ENCODE measurements at regions not wholly inside any gene's neighbourhood (a gene's known extent, or its start where the extent isn't known, plus 50 kb on each side); places are given as distances from the start of the nearest gene placed in this dataset.
"Not testable (repeated sequence)": the region's sequence is repeated elsewhere in the genome, so short reads cannot be mapped to it uniquely, and the experiment has no call there.

DNA sequence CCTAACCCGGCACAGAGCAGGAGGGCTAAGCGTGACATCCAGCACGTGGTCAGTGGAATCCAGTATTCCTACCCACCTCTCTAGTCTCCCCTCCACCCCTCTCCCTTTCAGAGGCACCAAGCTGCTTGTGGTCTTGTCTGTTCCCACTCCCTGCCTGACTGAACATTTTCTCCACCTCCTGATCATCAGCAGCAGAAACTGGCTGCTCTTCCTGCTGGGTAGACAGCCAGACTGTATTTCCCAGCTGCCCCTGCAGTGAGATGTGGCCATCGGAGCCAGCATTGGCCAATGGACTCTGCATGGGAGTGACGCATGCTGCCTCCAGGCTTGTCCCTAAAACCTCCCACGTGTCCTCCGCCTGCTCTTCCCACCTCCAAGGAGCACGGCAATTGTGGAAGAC, 143.8 kb downstream of the OR4F15 start:
- peak; percentile 39 for DNase-seq (ENCODE audit: low read depth, low spot score)

DNA sequence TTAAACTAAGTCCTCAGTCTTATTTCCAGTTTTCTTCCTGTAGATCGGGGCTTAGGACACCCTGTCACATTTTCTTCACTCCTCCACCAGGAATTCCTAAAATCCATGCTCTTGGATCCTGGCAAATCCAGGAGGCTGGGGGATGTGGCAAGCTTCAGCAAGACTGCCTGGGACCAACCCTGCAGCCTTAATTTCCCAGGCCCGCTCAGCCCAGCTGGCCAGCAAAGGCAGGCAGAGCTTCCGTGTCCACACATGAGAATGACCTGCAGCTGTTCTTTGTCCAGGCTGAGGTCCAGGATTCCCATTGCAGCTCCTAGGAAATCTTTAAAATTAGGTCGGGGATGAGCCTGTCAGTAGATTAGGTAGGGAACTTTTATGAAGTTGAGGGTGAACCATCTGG, 146.7 kb downstream of the OR4F15 start:
- POLR2A ChIA-PET; H3K4me3 ChIP-seq (ENCODE audit: low read depth, low read length); H3K9me3 ChIP-seq (ENCODE audit: control insufficient read depth, insufficient read depth, low read length); H3K27me3 ChIP-seq (ENCODE audit: control insufficient read depth, insufficient read depth, low read length); CTCF ChIA-PET: not testable (repeated sequence)
- peak overlapping the region; percentile 33 for H3K27ac ChIP-seq (ENCODE audit: low read depth, low read length)
- DNase-seq (ENCODE audit: low read depth, low spot score) = peak; percentile 26

More for the DNA sequence above, 143.8 kb downstream of the OR4F15 start:
- CTCF ChIA-PET; POLR2A ChIA-PET; H3K27me3 ChIP-seq (ENCODE audit: control insufficient read depth, insufficient read depth, low read length); H3K4me3 ChIP-seq (ENCODE audit: low read depth, low read length); H3K9me3 ChIP-seq (ENCODE audit: control insufficient read depth, insufficient read depth, low read length): not testable (repeated sequence)
- peak overlapping the region; percentile 68 for H3K27ac ChIP-seq (ENCODE audit: low read depth, low read length)

- H3K9me3 ChIP-seq (ENCODE audit: control insufficient read depth, insufficient read depth, low read length); POLR2A ChIA-PET; H3K4me3 ChIP-seq (ENCODE audit: low read depth, low read length); DNase-seq (ENCODE audit: low read depth, low spot score); CTCF ChIA-PET; H3K27me3 ChIP-seq (ENCODE audit: control insufficient read depth, insufficient read depth, low read length); H3K27ac ChIP-seq (ENCODE audit: low read depth, low read length): not testable (repeated sequence)
Measured at GRCh38 chr15:101961263-101961662, 149.3 kb downstream of the OR4F15 start.

- H3K27me3 ChIP-seq (ENCODE audit: control insufficient read depth, insufficient read depth, low read length); DNase-seq (ENCODE audit: low read depth, low spot score); H3K4me3 ChIP-seq (ENCODE audit: low read depth, low read length); H3K9me3 ChIP-seq (ENCODE audit: control insufficient read depth, insufficient read depth, low read length); POLR2A ChIA-PET; CTCF ChIA-PET; H3K27ac ChIP-seq (ENCODE audit: low read depth, low read length): not testable (repeated sequence)
Measured at GRCh38 chr15:101961765-101962164, 149.8 kb downstream of the OR4F15 start.

GRCh38 chr15:101963687-101964086, 151.7 kb downstream of the OR4F15 start:
- POLR2A ChIA-PET; H3K27me3 ChIP-seq (ENCODE audit: control insufficient read depth, insufficient read depth, low read length); H3K9me3 ChIP-seq (ENCODE audit: control insufficient read depth, insufficient read depth, low read length); CTCF ChIA-PET; H3K27ac ChIP-seq (ENCODE audit: low read depth, low read length); DNase-seq (ENCODE audit: low read depth, low spot score); H3K4me3 ChIP-seq (ENCODE audit: low read depth, low read length): not testable (repeated sequence)

DNA sequence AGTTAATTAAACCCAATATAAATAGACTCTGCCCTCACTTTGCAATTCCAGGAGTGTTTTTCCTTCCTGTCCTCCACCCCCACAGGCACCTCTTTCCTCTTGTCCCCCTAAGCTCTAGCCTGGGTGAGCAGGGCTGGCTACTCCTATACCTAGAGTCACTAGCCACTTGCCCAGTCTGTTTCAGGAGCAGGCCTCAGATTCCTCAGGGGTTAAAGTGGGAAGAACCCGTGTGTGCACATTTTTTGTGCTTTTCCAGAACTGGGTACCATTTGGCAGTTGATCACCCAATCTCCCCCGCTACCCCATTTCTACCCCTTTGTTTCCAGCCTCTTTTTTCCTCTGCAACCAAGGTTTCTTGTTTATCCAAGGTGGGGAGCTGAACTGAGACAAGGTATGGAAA, 153.4 kb downstream of the OR4F15 start:
- H3K27ac ChIP-seq (ENCODE audit: low read depth, low read length); DNase-seq (ENCODE audit: low read depth, low spot score); POLR2A ChIA-PET: not testable (repeated sequence)

DNA sequence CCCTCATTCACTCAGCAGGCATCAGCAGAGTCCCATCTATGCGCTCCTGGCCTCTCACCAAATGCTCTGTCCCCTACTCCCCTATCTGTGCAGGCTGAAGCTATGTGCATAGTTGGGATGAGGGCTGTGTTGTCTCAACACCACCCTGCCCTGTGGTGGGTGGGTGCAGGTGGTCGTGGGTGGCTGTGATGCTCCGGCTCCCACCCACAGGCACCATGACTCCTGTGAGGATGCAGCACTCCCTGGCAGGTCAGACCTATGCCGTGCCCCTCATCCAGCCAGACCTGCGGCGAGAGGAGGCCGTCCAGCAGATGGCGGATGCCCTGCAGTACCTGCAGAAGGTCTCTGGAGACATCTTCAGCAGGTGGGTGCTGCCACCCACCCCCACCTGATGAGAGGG, 153.9 kb downstream of the OR4F15 start:
- POLR2A ChIA-PET; H3K27ac ChIP-seq (ENCODE audit: low read depth, low read length); H3K27me3 ChIP-seq (ENCODE audit: control insufficient read depth, insufficient read depth, low read length); H3K4me3 ChIP-seq (ENCODE audit: low read depth, low read length); H3K9me3 ChIP-seq (ENCODE audit: control insufficient read depth, insufficient read depth, low read length); DNase-seq (ENCODE audit: low read depth, low spot score); CTCF ChIA-PET: not testable (repeated sequence)

More for the DNA sequence above, 153.4 kb downstream of the OR4F15 start:
- H3K27me3 ChIP-seq (ENCODE audit: control insufficient read depth, insufficient read depth, low read length); H3K9me3 ChIP-seq (ENCODE audit: control insufficient read depth, insufficient read depth, low read length); H3K4me3 ChIP-seq (ENCODE audit: low read depth, low read length); CTCF ChIA-PET: not testable (repeated sequence)

GRCh38 chr15:101967364-101967763, 155.4 kb downstream of the OR4F15 start:
- H3K27me3 ChIP-seq (ENCODE audit: control insufficient read depth, insufficient read depth, low read length); H3K4me3 ChIP-seq (ENCODE audit: low read depth, low read length); POLR2A ChIA-PET; CTCF ChIA-PET; H3K27ac ChIP-seq (ENCODE audit: low read depth, low read length); H3K9me3 ChIP-seq (ENCODE audit: control insufficient read depth, insufficient read depth, low read length); DNase-seq (ENCODE audit: low read depth, low spot score): not testable (repeated sequence)

- CTCF ChIA-PET; H3K27ac ChIP-seq (ENCODE audit: low read depth, low read length); POLR2A ChIA-PET: not testable (repeated sequence)
Measured at GRCh38 chr15:101970605-101971004, 158.6 kb downstream of the OR4F15 start.

DNA sequence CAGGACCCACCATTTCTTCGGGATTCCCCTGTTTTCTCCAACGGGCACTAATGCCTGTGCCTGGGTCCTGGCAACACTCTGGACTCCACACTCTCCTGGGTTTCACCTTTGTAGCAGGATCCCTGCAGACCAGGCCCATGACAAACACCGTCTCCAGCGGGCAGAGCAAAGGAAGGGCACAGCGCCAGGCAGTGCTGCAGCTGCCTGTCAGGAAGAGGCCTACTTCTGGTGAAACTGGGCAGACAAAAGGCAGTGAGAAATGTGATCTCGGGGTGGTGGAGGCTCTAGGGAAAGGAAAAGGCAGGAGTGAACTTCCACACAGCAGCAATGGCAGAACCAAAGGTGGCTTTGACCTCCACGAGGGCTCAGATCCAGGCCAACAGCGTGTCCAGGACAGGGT, 165.3 kb downstream of the OR4F15 start:
- H3K27me3 ChIP-seq (ENCODE audit: control insufficient read depth, insufficient read depth, low read length); DNase-seq (ENCODE audit: low read depth, low spot score); H3K27ac ChIP-seq (ENCODE audit: low read depth, low read length); H3K9me3 ChIP-seq (ENCODE audit: control insufficient read depth, insufficient read depth, low read length); H3K4me3 ChIP-seq (ENCODE audit: low read depth, low read length); POLR2A ChIA-PET; CTCF ChIA-PET: not testable (repeated sequence)

More at GRCh38 chr15:101970605-101971004, 158.6 kb downstream of the OR4F15 start:
- H3K9me3 ChIP-seq (ENCODE audit: control insufficient read depth, insufficient read depth, low read length); H3K4me3 ChIP-seq (ENCODE audit: low read depth, low read length); DNase-seq (ENCODE audit: low read depth, low spot score); H3K27me3 ChIP-seq (ENCODE audit: control insufficient read depth, insufficient read depth, low read length): not testable (repeated sequence)

GRCh38 chr15:101980206-101980910, 168.4 kb downstream of the OR4F15 start:
- H3K9me3 ChIP-seq (ENCODE audit: control insufficient read depth, insufficient read depth, low read length); H3K27me3 ChIP-seq (ENCODE audit: control insufficient read depth, insufficient read depth, low read length); POLR2A ChIA-PET; H3K4me3 ChIP-seq (ENCODE audit: low read depth, low read length); CTCF ChIA-PET; H3K27ac ChIP-seq (ENCODE audit: low read depth, low read length); DNase-seq (ENCODE audit: low read depth, low spot score): not testable (repeated sequence)

Data from AG04450 (cell line).